ENCODE measurements at regions not wholly inside any gene's neighbourhood (a gene's known extent, or its start where the extent isn't known, plus 50 kb on each side); places are given as distances from the start of the nearest gene placed in this dataset.

DNA sequence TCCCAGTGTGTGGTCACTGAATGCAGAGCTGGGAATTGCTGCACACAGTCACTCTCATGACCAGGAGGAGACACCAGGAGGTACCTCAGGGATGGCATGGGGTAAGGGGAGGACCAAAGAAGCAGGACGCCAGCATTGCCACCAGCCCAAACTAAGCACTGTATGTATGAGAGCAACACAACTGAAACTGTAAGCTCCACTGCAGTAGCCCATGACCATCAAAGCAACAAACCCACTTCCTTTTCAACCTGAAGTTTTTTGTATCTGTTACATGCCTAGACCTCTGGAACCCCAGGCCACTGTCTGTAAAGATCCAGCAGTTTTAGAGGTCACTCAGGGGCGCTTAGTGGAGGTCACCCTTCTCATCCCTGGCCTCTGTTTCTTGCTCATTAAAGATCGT lies 164.3 kb downstream of the SETD4 start:
- DNase-seq (ENCODE audit: low read depth): no peak

DNA sequence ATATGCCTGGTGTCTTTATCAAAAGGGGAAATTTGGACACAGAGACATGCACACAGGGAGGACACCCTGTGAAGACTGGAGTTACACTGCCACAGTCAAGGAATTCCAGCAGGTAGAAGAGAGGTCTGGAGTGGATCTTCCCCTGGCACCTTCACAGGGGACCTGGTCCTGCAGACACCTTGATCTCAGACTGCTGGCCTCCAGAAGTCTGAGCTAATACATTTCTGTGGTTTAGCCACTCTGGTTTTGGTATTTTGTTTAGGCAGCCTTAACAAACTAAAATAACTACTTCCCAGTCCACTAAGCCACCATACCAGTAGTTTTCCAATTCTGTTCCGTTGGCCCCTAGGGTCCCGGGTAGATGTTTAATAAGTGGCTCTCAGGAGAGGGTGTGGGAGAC lies 164.7 kb downstream of the SETD4 start:
- no peak for DNase-seq (ENCODE audit: low read depth)

DNA sequence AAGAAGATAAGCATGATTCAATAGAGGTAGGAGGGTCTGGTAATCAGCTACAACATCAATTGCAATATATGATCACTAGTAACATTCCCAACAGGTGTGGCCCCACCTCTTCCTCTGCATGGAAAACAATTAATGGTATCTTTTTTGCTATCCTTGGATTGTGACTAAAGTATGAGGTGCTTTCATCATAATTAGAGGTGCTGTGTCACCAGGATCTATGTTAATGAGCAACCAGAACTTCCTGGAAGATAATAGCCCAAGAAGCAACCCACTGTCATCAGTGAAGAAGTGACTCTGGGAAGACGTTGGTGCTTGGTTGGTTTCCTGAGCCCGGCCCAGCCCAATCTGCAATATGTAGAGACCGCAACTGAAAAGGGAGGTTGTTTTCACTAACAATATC lies 167.2 kb downstream of the SETD4 start:
- no peak for DNase-seq (ENCODE audit: low read depth)

- DNase-seq (ENCODE audit: low read depth): no peak
These were observed 173.4 kb downstream of the SETD4 start for GRCh38 chr21:35886887-35887286.

- no peak for DNase-seq (ENCODE audit: low read depth)
These were observed 174.3 kb downstream of the SETD4 start for GRCh38 chr21:35885942-35886541.

DNA sequence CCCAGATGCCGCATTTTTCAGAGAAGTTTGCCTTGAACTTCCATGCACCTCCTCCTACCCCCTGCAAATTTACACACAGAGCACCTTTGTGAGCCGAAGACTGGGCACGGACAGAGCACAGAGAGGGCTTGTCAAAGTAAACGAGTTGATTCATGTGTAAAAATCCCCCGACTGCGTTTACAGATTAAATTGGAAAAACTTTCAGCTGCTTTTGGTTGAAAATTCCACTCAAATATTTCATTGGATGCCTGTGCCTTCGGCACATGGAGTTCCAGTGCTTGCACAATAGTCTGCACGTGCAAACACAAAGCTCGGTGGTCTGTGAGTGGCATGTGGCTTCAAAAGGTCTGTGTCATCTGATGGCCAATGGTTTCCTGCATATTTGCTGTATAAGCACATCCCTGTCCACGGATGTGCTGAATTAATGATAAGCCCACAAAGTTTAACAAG lies 177.5 kb downstream of the SETD4 start:
- DNase-seq (ENCODE audit: low read depth): no peak

GRCh38 chr21:35873441-35873840 lies 186.9 kb downstream of the SETD4 start:
- no peak for DNase-seq (ENCODE audit: low read depth)

GRCh38 chr21:35871906-35872305 lies 188.4 kb downstream of the SETD4 start:
- DNase-seq (ENCODE audit: low read depth): no peak

DNA sequence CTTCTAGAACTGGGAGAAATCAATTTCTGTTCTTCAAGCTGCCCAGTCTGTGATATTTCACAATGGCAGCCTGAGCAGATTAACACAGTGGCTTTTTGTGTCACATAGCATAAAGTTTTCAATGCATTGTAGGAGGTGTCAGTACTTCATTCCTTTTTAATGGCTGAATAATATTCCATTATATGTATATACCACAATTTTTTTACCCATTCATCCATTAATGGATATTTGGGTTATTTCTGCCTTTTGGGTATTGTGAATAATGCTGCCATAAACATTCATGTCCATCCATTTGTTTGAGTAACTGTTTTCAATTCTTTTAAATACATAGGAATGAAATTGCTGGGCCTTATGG lies 191.5 kb downstream of the SETD4 start:
- DNase-seq (ENCODE audit: low read depth): no peak

DNA sequence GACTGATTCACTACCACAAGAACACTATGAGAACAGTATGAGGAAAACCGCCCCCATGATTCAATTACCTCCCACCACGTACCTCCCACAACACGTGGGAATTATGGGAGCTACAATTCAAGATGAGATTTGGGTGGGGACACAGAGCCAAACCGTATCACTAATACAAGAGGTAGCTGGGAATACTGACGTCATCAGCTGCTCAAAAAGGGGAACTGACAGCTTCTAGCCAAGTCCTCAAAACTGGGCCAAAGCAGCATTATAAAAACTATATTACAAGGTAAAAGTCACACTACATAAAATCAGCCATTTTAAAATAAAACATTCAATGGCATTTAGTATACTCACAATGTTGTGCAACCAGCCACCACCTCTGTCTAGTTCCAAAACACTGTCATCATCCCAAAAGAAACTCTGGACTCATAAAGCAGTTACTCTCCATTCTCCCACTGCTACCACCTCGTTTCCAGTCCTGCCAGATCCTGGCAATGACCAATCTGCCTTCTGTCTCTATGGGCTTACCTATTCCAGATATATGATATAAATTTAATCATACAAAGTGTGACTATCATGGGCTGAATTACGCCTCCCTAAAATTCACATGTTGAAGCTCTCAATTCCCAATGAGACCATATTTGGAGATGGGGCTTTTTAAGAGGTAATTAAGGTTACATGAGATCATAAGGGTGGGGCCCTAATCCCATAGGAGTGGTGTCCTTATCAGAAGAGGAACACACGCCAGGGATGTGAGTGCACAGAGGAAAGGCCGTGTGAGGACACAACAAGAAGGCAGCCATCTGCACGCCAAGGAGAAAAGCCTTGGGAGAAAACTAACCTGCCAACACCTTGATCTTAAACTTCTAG lies 192.1 kb downstream of the SETD4 start:
- no peak for DNase-seq (ENCODE audit: low read depth)

GRCh38 chr21:35864039-35864438 lies 196.3 kb downstream of the SETD4 start:
- no peak for DNase-seq (ENCODE audit: low read depth)

DNA sequence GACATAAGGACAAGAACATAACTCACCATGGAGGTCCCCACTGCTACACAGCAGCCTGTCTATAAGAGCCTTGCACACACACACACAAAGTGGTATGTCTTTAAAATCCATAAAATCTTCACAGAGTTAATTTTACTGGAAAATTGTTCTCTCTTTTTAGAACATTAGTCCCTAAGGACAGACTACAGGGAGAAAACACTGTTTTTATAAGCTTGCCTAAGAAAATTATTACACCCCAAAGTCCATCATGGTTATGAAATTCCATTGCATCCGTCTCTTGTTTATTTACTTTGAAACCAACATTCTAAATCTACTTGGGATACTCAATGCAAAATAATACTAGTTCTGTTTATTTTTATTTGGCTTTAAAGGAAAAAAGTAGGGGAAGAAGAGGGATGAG lies 197.4 kb downstream of the SETD4 start:
- DNase-seq (ENCODE audit: low read depth): no peak

DNA sequence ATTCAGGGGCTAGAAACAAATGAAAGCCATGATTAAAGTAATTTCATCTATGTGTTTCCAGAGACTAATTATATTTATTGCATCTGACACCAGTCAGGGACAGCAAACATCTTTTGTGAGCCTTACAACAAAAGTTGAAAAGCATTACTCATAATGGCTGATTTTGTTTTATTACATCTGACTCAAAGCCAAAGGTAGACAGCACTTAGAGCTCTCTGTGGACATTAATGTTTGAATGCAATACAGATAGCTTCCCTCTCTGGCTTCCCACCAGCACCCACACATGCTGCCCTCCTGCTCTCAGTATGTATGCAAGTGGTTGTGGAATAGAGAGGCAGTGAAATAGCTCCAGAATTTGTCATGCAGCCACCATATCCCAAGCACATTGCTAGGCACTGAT lies 198.7 kb downstream of the SETD4 start:
- no peak for DNase-seq (ENCODE audit: low read depth)

- no peak for DNase-seq (ENCODE audit: low read depth)
These were observed 200.0 kb downstream of the SETD4 start for GRCh38 chr21:35860189-35860869.

DNA sequence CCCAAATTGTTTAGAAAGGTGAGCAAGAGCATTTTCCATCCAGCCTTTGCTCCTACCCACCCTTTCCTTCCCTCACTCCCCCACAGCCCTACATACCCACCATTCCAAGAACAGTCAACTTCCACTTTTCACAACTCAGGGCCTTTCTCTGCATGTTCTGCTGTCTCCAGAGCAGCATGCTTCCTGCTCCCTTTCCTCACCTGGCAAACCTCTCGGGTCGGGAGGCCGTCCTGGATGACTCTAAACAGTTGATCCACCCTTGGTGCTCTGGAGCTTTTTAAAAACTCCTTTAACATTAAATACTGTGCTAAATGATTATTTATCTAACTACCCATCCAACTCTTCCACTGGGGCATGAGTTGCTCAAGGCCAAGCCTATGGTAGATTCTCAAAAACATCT lies 200.6 kb downstream of the SETD4 start:
- no peak for DNase-seq (ENCODE audit: low read depth)

- no peak for DNase-seq (ENCODE audit: low read depth)
These were observed 203.2 kb downstream of the SETD4 start for GRCh38 chr21:35857095-35857494.

DNA sequence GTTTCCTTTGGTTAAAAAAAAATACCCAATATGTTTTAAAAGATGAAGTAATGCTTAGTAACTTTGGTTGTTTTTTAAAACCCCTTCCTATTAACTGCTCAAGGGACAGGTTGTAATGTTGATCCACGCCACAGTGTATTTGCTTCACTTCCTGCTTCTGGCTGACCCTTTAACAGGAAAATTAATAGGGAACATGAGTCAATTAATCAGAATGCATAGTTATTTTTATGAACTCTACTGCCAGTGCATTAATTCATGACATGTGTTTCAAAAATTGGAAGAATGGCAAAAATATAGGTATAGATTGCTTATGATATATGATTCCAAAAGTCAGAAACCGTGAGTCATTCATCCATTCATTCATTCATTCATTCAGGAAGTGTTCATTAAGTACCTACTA lies 204.8 kb downstream of the SETD4 start:
- no peak for DNase-seq (ENCODE audit: low read depth)

- no peak for DNase-seq (ENCODE audit: low read depth)
These were observed 206.0 kb downstream of the SETD4 start for GRCh38 chr21:35854281-35854680.

GRCh38 chr21:35853321-35854239 lies 206.7 kb downstream of the SETD4 start:
- DNase-seq (ENCODE audit: low read depth): no peak

- no peak for DNase-seq (ENCODE audit: low read depth)
These were observed 207.5 kb downstream of the SETD4 start for GRCh38 chr21:35852820-35853219.

DNA sequence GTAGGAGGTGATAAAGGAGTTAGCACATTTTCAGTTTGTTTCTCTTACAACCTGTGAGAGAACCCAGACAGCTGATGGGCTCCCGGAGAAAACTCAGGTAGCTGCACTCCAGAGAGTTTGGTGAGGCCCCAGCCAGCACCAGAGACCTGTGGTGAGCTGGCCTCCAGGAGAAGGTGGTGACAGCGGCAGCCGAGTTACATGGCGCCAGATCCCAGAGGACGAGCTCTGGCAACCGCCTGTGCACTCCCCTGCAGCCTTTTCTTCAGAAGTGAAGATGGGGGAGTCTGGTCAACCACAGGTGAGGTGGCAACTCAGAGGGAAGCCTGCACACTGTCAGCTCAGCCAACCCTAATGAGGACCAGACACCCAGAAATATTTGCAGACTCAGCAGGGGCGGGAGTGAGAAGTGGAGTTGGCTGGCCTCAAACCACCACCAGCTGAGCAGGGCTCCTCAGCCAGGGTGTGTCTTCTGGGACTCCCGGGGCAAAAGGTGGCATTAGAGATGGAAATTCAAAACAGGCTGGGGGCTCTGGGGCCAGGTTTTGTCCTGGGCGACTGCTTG lies 209.7 kb downstream of the SETD4 start:
- DNase-seq (ENCODE audit: low read depth): no peak

GRCh38 chr21:35850029-35850428 lies 210.3 kb downstream of the SETD4 start:
- peak; percentile 38 for DNase-seq (ENCODE audit: low read depth)
